Left colon (tissue), 2 donors: ENCODE measurements at regions not wholly inside any gene's neighbourhood (a gene's known extent, or its start where the extent isn't known, plus 50 kb on each side); places are given as distances from the start of the nearest gene placed in this dataset.

Experiments used
- ATAC-seq: fragments of 200-7000 bp; cut with Tn5 transposase; one replicate; pipeline ENCODE4 v1.9.1; 2020; ENCODE audit warnings: mild to moderate bottlenecking, moderate library complexity
- DNase-seq, 2 donors: peaks; one replicate each; pipeline ENCODE4 v3.0.0-alpha.2; 2020
- intact Hi-C, 2 donors: fragments of 100-400 bp; cut with DNase I in 1 of 2; cut with micrococcal nuclease in 1 of 2; formaldehyde crosslinking; loops; one replicate each; pipeline versions ENCODE4 v1.11.2 to v1.14.0; 2022; cut with DNase I, micrococcal nuclease
- donor health status: DM: no; HTN: no; CAD: no.
- donor health status: DM: yes; HTN: yes; CAD: no.

- DNase-seq (no peak), ATAC-seq (no peak)
- intact Hi-C loops: no loop called here
These were observed 262.0 kb upstream of the JAG1 start for GRCh38 chr20:10935658-10936402.

GRCh38 chr20:10936786-10937185 lies 263.0 kb upstream of the JAG1 start:
- intact Hi-C loops: no loop called here
- ATAC-seq (no peak), DNase-seq (no peak)

- DNase-seq: no peak
- ATAC-seq: no peak
- intact Hi-C loops: no loop called here
These were observed 265.6 kb upstream of the JAG1 start for GRCh38 chr20:10939331-10939941.

- intact Hi-C loops: no loop called here
- no peak for ATAC-seq
These were observed 267.1 kb upstream of the JAG1 start for GRCh38 chr20:10940941-10941340.

GRCh38 chr20:10943686-10944265 lies 270.0 kb upstream of the JAG1 start:
- intact Hi-C loops: no loop called here
- DNase-seq: no peak
- ATAC-seq: no peak

More at GRCh38 chr20:10940941-10941340, 267.1 kb upstream of the JAG1 start:
- no peak for DNase-seq

GRCh38 chr20:10946124-10946880 lies 272.5 kb upstream of the JAG1 start:
- intact Hi-C loops: no loop called here
- ATAC-seq (no peak), DNase-seq (no peak)

- ATAC-seq: no peak
- intact Hi-C loops: no loop called here
- no peak for DNase-seq
These were observed 273.9 kb upstream of the JAG1 start for GRCh38 chr20:10947726-10948125.

- intact Hi-C loops: no loop called here
These were observed 276.4 kb upstream of the JAG1 start for GRCh38 chr20:10949930-10950783.

GRCh38 chr20:10951216-10951615 lies 277.4 kb upstream of the JAG1 start:
- intact Hi-C loops: no loop called here
- ATAC-seq: no peak
- no peak for DNase-seq

More at GRCh38 chr20:10949930-10950783, 276.4 kb upstream of the JAG1 start:
- ATAC-seq (peak; percentile 76), DNase-seq (no peak)

GRCh38 chr20:10951904-10952303 lies 278.1 kb upstream of the JAG1 start:
- no peak for DNase-seq
- no peak for ATAC-seq
- intact Hi-C loops: no loop called here

- ATAC-seq (no peak), DNase-seq (no peak)
- intact Hi-C loops: no loop called here
These were observed 279.6 kb upstream of the JAG1 start for GRCh38 chr20:10953437-10953836.

- intact Hi-C loops: no loop called here
- ATAC-seq: no peak
- no peak for DNase-seq
These were observed 280.5 kb upstream of the JAG1 start for GRCh38 chr20:10954137-10954840.

- no peak for ATAC-seq
- intact Hi-C loops: no loop called here
- no peak for DNase-seq
These were observed 281.2 kb upstream of the JAG1 start for GRCh38 chr20:10954908-10955580.

GRCh38 chr20:10958279-10958678 lies 284.5 kb upstream of the JAG1 start:
- intact Hi-C loops: no loop called here
- no peak for DNase-seq
- ATAC-seq: no peak

GRCh38 chr20:10960416-10960815 lies 286.6 kb upstream of the JAG1 start:
- ATAC-seq (no peak), DNase-seq (no peak)
- intact Hi-C loops: no loop called here

- ATAC-seq: peak; percentile 78
- intact Hi-C loops: no loop called here
- no peak for DNase-seq
These were observed 288.0 kb upstream of the JAG1 start for GRCh38 chr20:10961651-10962288.

- intact Hi-C loops: no loop called here
- DNase-seq (no peak), ATAC-seq (no peak)
These were observed 289.1 kb upstream of the JAG1 start for GRCh38 chr20:10962937-10963336.
